ENCODE measurements at regions not wholly inside any gene's neighbourhood (a gene's known extent, or its start where the extent isn't known, plus 50 kb on each side); places are given as distances from the start of the nearest gene placed in this dataset.
A peak's percentile ranks its signal among the peaks of the same experiment; 100 is the strongest.

- TF ChIP-seq PRDM4 (CRISPR knock-in tag; IDR thresholded peaks at IDR 0.05; ENCODE audit: borderline replicate concordance) = no peak
- no peak for TF ChIP-seq MIER3 (CRISPR knock-in tag; IDR thresholded peaks at IDR 0.05; ENCODE audit: borderline replicate concordance)
- no peak for TF ChIP-seq ZNF761 (CRISPR knock-in tag; conservative IDR thresholded peaks at IDR 0.05)
These were observed 57.2 kb upstream of the MAFB start (continued) for GRCh38 chr20:40746251-40746650.

GRCh38 chr20:40748182-40748581 lies 59.1 kb upstream of the MAFB start:
- Histone ChIP-seq H3K9me3 (ENCODE audit: low read length) (no peaks in the 10 kb centered on the region), H3K27ac (ENCODE audit: extremely low read length, insufficient read depth, low read length) (no peak overlapping the region), H3K27me3 (ENCODE audit: control insufficient read depth in 1 of 2, insufficient read depth in 2 of 2, low read length in 2 of 2) (peaks cover 3 to 31% of the 10 kb centered on the region in 2 experiments; a peak in 4 of 5 replicates), H3K9ac (ENCODE audit: insufficient read depth, low read depth, low read length) (no peak overlapping the region), H3K36me3 (replicated peaks in 1 of 2; ENCODE audit: control insufficient read depth in 1 of 2, insufficient read depth in 2 of 2, low read length in 2 of 2) (no peaks in the 10 kb centered on the region), H3K4me1 (ENCODE audit: insufficient read depth, low read length) (no peaks in the 10 kb centered on the region), H3K79me2 (ENCODE audit: insufficient read depth, low read length) (no peaks in the 10 kb centered on the region), H3K4me3 (replicated peaks in 1 of 3; ENCODE audit: insufficient read depth in 1 of 3, low read depth in 2 of 3, low read length in 3 of 3) (no peak overlapping the region), H3K4me2 (ENCODE audit: low read depth, low read length) (no peak overlapping the region), H4K20me1 (ENCODE audit: insufficient read depth, low read length) (no peaks in the 10 kb centered on the region), H2AFZ (ENCODE audit: low read length) (no peak overlapping the region)
- intact Hi-C loops (cut with micrococcal nuclease; ENCODE audit: unreplicated experiment) (no loop called here), in situ Hi-C loops (cut with HindIII; ENCODE audit: extremely low pct_ligation_motif_present, low pct_unique_long_range_greater_than_20kb) (no loop called here)
- no TSS peak for BruUV-seq (replicated peaks)
- FAIRE-seq = no peak
- ChIA-PET POLR2A (no interaction called here), CTCF (ENCODE audit: low intra/inter-chr PET ratio, low total read pairs) (no interaction called here)
- ATAC-seq = no peak
- TF ChIP-seq RBAK (CRISPR knock-in tag; IDR thresholded peaks at IDR 0.05) = no peak
- TF ChIP-seq, protein P1, sequence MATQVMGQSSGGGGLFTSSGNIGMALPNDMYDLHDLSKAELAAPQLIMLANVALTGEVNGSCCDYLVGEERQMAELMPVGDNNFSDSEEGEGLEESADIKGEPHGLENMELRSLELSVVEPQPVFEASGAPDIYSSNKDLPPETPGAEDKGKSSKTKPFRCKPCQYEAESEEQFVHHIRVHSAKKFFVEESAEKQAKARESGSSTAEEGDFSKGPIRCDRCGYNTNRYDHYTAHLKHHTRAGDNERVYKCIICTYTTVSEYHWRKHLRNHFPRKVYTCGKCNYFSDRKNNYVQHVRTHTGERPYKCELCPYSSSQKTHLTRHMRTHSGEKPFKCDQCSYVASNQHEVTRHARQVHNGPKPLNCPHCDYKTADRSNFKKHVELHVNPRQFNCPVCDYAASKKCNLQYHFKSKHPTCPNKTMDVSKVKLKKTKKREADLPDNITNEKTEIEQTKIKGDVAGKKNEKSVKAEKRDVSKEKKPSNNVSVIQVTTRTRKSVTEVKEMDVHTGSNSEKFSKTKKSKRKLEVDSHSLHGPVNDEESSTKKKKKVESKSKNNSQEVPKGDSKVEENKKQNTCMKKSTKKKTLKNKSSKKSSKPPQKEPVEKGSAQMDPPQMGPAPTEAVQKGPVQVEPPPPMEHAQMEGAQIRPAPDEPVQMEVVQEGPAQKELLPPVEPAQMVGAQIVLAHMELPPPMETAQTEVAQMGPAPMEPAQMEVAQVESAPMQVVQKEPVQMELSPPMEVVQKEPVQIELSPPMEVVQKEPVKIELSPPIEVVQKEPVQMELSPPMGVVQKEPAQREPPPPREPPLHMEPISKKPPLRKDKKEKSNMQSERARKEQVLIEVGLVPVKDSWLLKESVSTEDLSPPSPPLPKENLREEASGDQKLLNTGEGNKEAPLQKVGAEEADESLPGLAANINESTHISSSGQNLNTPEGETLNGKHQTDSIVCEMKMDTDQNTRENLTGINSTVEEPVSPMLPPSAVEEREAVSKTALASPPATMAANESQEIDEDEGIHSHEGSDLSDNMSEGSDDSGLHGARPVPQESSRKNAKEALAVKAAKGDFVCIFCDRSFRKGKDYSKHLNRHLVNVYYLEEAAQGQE (IDR thresholded peaks at IDR 0.05; ENCODE audit: borderline replicate concordance in 1 of 2, low read depth in 1 of 2, low read length in 2 of 2) = peak in 1 of 2 experiments; percentile 51; a peak in 1 of 4 replicates
- no peak for DNase-seq (ENCODE audit: low spot score)
- WGBS (ENCODE audit: low lambda C conversion rate) = 23% methylated on average over 3 of the region's 3 CpGs
